ENCODE measurements at regions not wholly inside any gene's neighbourhood (a gene's known extent, or its start where the extent isn't known, plus 50 kb on each side); places are given as distances from the start of the nearest gene placed in this dataset.

GRCh38 chr10:111347386-111348013 is 270.7 kb downstream of the ADRA2A start:
- intact Hi-C loops (cut with micrococcal nuclease) = no loop called here
- DNase-seq (ENCODE audit: low spot score) = no peak
- Mint-ChIP-seq H3K27me3 (ENCODE audit: insufficient read depth) (no peaks in the 10 kb centered on the region), H3K27ac (no peak overlapping the region), H3K4me1 (ENCODE audit: low read depth) (no peaks in the 10 kb centered on the region), H3K9me3 (peaks cover 5% of the 10 kb centered on the region), H3K4me3 (no peak overlapping the region), H3K36me3 (ENCODE audit: low read depth) (no peaks in the 10 kb centered on the region)

GRCh38 chr10:111348076-111348475 is 271.2 kb downstream of the ADRA2A start:
- Mint-ChIP-seq H3K4me3 (no peak overlapping the region), H3K36me3 (ENCODE audit: low read depth) (no peaks in the 10 kb centered on the region), H3K27ac (no peak overlapping the region), H3K27me3 (ENCODE audit: insufficient read depth) (no peaks in the 10 kb centered on the region), H3K4me1 (ENCODE audit: low read depth) (no peaks in the 10 kb centered on the region), H3K9me3 (peaks cover 3% of the 10 kb centered on the region)
- DNase-seq (ENCODE audit: low spot score) = no peak
- intact Hi-C loops (cut with micrococcal nuclease) = no loop called here

GRCh38 chr10:111354859-111355258 is 278.0 kb downstream of the ADRA2A start:
- no peaks in the 10 kb centered on the region for H3K9me3 Mint-ChIP-seq
- intact Hi-C loops (cut with micrococcal nuclease) = no loop called here
- no peaks in the 10 kb centered on the region for H3K4me1 Mint-ChIP-seq (ENCODE audit: low read depth)
- no peaks in the 10 kb centered on the region for H3K36me3 Mint-ChIP-seq (ENCODE audit: low read depth)
- H3K4me3 Mint-ChIP-seq = no peak overlapping the region
- DNase-seq (ENCODE audit: low spot score) = no peak
- peaks cover 9% of the 10 kb centered on the region for H3K27me3 Mint-ChIP-seq (ENCODE audit: insufficient read depth)
- no peak overlapping the region for H3K27ac Mint-ChIP-seq

GRCh38 chr10:111356571-111356970 is 279.7 kb downstream of the ADRA2A start:
- intact Hi-C loops (cut with micrococcal nuclease) = no loop called here

GRCh38 chr10:111357859-111358258 is 281.0 kb downstream of the ADRA2A start:
- intact Hi-C loops (cut with micrococcal nuclease) = no loop called here
- Mint-ChIP-seq H3K36me3 (ENCODE audit: low read depth) (no peaks in the 10 kb centered on the region), H3K27me3 (ENCODE audit: insufficient read depth) (peaks cover 9% of the 10 kb centered on the region), H3K4me1 (ENCODE audit: low read depth) (no peaks in the 10 kb centered on the region), H3K4me3 (no peak overlapping the region), H3K27ac (no peak overlapping the region), H3K9me3 (no peaks in the 10 kb centered on the region)
- DNase-seq (ENCODE audit: low spot score) = no peak

More at GRCh38 chr10:111356571-111356970, 279.7 kb downstream of the ADRA2A start:
- no peak overlapping the region for H3K27ac Mint-ChIP-seq
- no peaks in the 10 kb centered on the region for H3K4me1 Mint-ChIP-seq (ENCODE audit: low read depth)
- no peaks in the 10 kb centered on the region for H3K9me3 Mint-ChIP-seq
- no peak for DNase-seq (ENCODE audit: low spot score)
- peaks cover 9% of the 10 kb centered on the region for H3K27me3 Mint-ChIP-seq (ENCODE audit: insufficient read depth)
- H3K4me3 Mint-ChIP-seq = no peak overlapping the region
- no peaks in the 10 kb centered on the region for H3K36me3 Mint-ChIP-seq (ENCODE audit: low read depth)

GRCh38 chr10:111360260-111360925 is 283.6 kb downstream of the ADRA2A start:
- intact Hi-C loops (cut with micrococcal nuclease) = no loop called here
- Mint-ChIP-seq H3K27me3 (ENCODE audit: insufficient read depth) (peaks cover 6% of the 10 kb centered on the region), H3K9me3 (no peaks in the 10 kb centered on the region)

GRCh38 chr10:111367531-111367930 is 290.7 kb downstream of the ADRA2A start:
- no peaks in the 10 kb centered on the region for H3K4me1 Mint-ChIP-seq (ENCODE audit: low read depth)
- no peaks in the 10 kb centered on the region for H3K9me3 Mint-ChIP-seq
- no peak overlapping the region for H3K4me3 Mint-ChIP-seq
- no peak for DNase-seq (ENCODE audit: low spot score)
- H3K36me3 Mint-ChIP-seq (ENCODE audit: low read depth) = no peaks in the 10 kb centered on the region
- no peaks in the 10 kb centered on the region for H3K27me3 Mint-ChIP-seq (ENCODE audit: insufficient read depth)
- intact Hi-C loops (cut with micrococcal nuclease) = no loop called here
- H3K27ac Mint-ChIP-seq = no peak overlapping the region

More at GRCh38 chr10:111360260-111360925, 283.6 kb downstream of the ADRA2A start:
- no peak for DNase-seq (ENCODE audit: low spot score)
- Mint-ChIP-seq H3K36me3 (ENCODE audit: low read depth) (no peaks in the 10 kb centered on the region), H3K27ac (no peak overlapping the region), H3K4me1 (ENCODE audit: low read depth) (no peaks in the 10 kb centered on the region), H3K4me3 (no peak overlapping the region)

- H3K9me3 Mint-ChIP-seq = no peaks in the 10 kb centered on the region
- no peak for DNase-seq (ENCODE audit: low spot score)
- intact Hi-C loops (cut with micrococcal nuclease) = no loop called here
These were observed 293.3 kb downstream of the ADRA2A start for GRCh38 chr10:111370101-111370500.

GRCh38 chr10:111373696-111374095 is 296.9 kb downstream of the ADRA2A start:
- DNase-seq (ENCODE audit: low spot score) = no peak
- no peaks in the 10 kb centered on the region for H3K9me3 Mint-ChIP-seq
- H3K4me1 Mint-ChIP-seq (ENCODE audit: low read depth) = no peaks in the 10 kb centered on the region
- no peaks in the 10 kb centered on the region for H3K36me3 Mint-ChIP-seq (ENCODE audit: low read depth)
- H3K4me3 Mint-ChIP-seq = no peak overlapping the region
- H3K27me3 Mint-ChIP-seq (ENCODE audit: insufficient read depth) = no peaks in the 10 kb centered on the region
- intact Hi-C loops (cut with micrococcal nuclease) = no loop called here
- H3K27ac Mint-ChIP-seq = no peak overlapping the region

More at GRCh38 chr10:111370101-111370500, 293.3 kb downstream of the ADRA2A start:
- H3K4me1 Mint-ChIP-seq (ENCODE audit: low read depth) = no peaks in the 10 kb centered on the region
- H3K27ac Mint-ChIP-seq = no peak overlapping the region
- no peaks in the 10 kb centered on the region for H3K27me3 Mint-ChIP-seq (ENCODE audit: insufficient read depth)
- no peak overlapping the region for H3K4me3 Mint-ChIP-seq
- no peaks in the 10 kb centered on the region for H3K36me3 Mint-ChIP-seq (ENCODE audit: low read depth)

- no peak for DNase-seq (ENCODE audit: low spot score)
- H3K9me3 Mint-ChIP-seq = no peaks in the 10 kb centered on the region
- H3K36me3 Mint-ChIP-seq (ENCODE audit: low read depth) = no peaks in the 10 kb centered on the region
- H3K27me3 Mint-ChIP-seq (ENCODE audit: insufficient read depth) = peaks cover 4% of the 10 kb centered on the region
- H3K4me1 Mint-ChIP-seq (ENCODE audit: low read depth) = no peaks in the 10 kb centered on the region
- H3K4me3 Mint-ChIP-seq = no peak overlapping the region
- intact Hi-C loops (cut with micrococcal nuclease) = no loop called here
- H3K27ac Mint-ChIP-seq = no peak overlapping the region
These were observed 302.8 kb downstream of the ADRA2A start for GRCh38 chr10:111379534-111380187.

- intact Hi-C loops (cut with micrococcal nuclease) = no loop called here
- no peak overlapping the region for H3K4me3 Mint-ChIP-seq
- peaks cover 4% of the 10 kb centered on the region for H3K27me3 Mint-ChIP-seq (ENCODE audit: insufficient read depth)
- no peaks in the 10 kb centered on the region for H3K36me3 Mint-ChIP-seq (ENCODE audit: low read depth)
- no peak overlapping the region for H3K27ac Mint-ChIP-seq
- no peak for DNase-seq (ENCODE audit: low spot score)
- H3K4me1 Mint-ChIP-seq (ENCODE audit: low read depth) = no peaks in the 10 kb centered on the region
- H3K9me3 Mint-ChIP-seq = no peaks in the 10 kb centered on the region
These were observed 307.7 kb downstream of the ADRA2A start for GRCh38 chr10:111384556-111384955.

- intact Hi-C loops (cut with micrococcal nuclease) = no loop called here
- no peaks in the 10 kb centered on the region for H3K9me3 Mint-ChIP-seq
- no peak for DNase-seq (ENCODE audit: low spot score)
- H3K27ac Mint-ChIP-seq = no peak overlapping the region
- no peaks in the 10 kb centered on the region for H3K4me1 Mint-ChIP-seq (ENCODE audit: low read depth)
- H3K4me3 Mint-ChIP-seq = no peak overlapping the region
- no peaks in the 10 kb centered on the region for H3K36me3 Mint-ChIP-seq (ENCODE audit: low read depth)
- H3K27me3 Mint-ChIP-seq (ENCODE audit: insufficient read depth) = peaks cover 2% of the 10 kb centered on the region
These were observed 314.2 kb downstream of the ADRA2A start for GRCh38 chr10:111390813-111391563.

- Mint-ChIP-seq H3K9me3 (no peaks in the 10 kb centered on the region), H3K36me3 (ENCODE audit: low read depth) (no peaks in the 10 kb centered on the region), H3K27ac (no peak overlapping the region), H3K4me1 (ENCODE audit: low read depth) (no peaks in the 10 kb centered on the region), H3K27me3 (ENCODE audit: insufficient read depth) (peaks cover 2% of the 10 kb centered on the region), H3K4me3 (no peak overlapping the region)
- DNase-seq (ENCODE audit: low spot score) = no peak
- intact Hi-C loops (cut with micrococcal nuclease) = no loop called here
These were observed 315.3 kb downstream of the ADRA2A start for GRCh38 chr10:111392159-111392558.

Data from activated T-helper 1 cell treated with anti-CD3 and anti-CD28 coated beads, Interleukin-12 subunit alpha, Interleukin-12 subunit beta, Interleukin-2, Interleukin-4 antibody, amounts not matched to agents 30 ng/mL and 10 ng/mL and 1 ng/mL, durations not matched to agents 14 hours and 24 hours and 36 hours (primary cell).